Activated T-helper 1 cell treated with anti-CD3 and anti-CD28 coated beads, Interleukin-2, amount 50 U/mL, for 16 hours (primary cell): ENCODE measurements at regions not wholly inside any gene's neighbourhood (a gene's known extent, or its start where the extent isn't known, plus 50 kb on each side); places are given as distances from the start of the nearest gene placed in this dataset.

Experiments
- DNase-seq, 2 donors: peaks; one replicate each; pipeline ENCODE4 v3.0.0-alpha.2; 2020; ENCODE audit warnings: low read depth in 1 of 2, low spot score in 1 of 2

DNA sequence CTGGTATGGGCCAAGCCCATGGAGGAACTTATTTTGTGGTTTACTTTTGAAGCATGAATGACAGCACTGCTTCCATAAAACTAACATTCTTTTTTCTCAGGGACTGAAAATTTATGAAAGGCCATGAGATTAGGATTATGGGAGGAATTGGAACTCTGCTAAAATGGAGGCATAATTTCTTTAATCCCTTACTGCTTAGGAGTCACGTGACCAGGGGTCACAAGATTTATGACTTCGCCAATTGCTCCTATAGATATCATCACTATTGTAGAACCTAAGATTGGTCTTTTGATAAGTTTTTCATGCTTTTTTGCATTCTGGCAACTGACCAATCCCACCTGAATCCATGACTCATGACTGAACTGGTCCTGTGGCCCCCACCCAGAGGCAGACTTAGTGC is 495.7 kb upstream of the VRK2 start:
- DNase-seq, result no peak

GRCh38 chr2:57552885-57553284 is 493.7 kb upstream of the VRK2 start:
- DNase-seq, result no peak

DNA sequence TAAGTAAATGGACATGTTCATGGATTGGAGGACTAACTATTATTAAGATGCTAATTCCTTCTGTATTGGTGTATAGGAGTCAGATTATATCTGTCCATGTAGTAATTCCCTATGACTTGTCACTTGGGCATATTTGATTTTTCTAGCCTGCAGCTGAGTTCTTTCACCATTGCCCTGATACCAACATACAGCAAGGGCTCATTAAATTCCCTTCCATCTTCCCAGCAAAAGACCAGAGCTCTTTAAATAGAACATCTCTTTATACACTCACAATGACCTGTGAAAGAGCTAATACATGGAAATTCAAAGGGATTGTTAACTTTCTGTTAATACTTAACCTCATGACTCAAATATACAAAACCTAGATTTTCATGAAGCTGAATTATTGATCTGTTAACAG is 492.3 kb upstream of the VRK2 start:
- DNase-seq, result no peak

DNA sequence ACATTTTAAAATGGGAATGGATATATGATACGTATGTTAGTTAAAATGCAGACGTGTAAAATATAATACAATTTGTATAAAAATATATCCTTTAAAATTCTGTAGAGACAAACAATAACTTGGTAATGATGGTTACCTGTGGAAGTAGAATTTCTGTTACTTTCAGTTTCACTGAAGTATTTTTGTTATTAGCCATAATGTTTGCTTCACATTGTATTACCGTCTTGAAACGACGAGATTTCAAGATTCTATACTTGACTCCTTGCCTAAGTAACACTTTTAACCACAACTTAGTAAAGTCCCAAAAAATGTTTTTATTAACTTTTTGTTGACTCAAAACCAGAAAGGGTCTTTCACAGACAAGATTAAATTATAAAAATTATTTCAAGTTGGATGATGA is 488.3 kb upstream of the VRK2 start:
- no peak for DNase-seq

GRCh38 chr2:57562495-57562894 is 484.1 kb upstream of the VRK2 start:
- DNase-seq, result no peak

DNA sequence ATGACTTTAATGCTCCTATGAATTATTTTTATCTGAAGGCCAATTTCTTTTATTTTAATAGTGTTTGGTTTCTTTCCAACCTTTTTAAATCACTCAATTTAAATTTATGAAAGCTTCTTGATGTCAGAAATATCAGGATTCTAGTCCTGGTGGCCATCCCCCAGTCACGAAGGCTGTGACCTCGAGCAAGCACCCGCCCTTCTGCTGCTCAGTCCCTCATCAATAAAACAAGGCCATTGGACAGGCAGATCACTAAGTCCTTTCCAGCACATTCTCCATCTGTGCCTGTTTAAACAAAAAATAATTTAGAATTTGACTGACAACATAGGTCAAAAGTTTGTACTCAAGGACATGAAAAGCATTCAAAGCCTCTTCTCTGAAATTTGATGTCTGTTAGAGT is 483.6 kb upstream of the VRK2 start:
- no peak for DNase-seq

- DNase-seq, result no peak
Observed at GRCh38 chr2:57567245-57567644, 479.4 kb upstream of the VRK2 start.

GRCh38 chr2:57569396-57569795 is 477.2 kb upstream of the VRK2 start:
- DNase-seq, result no peak

DNA sequence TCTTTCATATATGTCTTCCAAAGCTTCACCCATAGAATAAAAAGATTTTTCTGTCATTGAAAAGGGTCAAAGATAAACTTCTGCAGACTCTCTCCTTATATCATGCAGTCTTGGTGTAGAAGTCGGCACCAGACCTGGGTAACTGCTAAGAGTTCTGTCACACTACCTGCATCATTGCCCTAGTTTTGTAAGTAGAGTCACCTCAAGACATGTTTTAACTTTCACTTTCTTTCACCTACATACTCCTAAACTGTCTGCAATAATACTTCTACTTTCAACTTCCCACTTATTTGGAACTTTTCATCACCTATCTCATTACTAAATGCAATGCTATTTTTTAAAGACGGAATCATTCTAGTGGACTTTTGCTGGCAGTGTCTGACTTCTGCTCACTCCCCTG is 475.6 kb upstream of the VRK2 start:
- no peak for DNase-seq

GRCh38 chr2:57575700-57576268 is 470.8 kb upstream of the VRK2 start:
- no peak for DNase-seq

GRCh38 chr2:57576983-57577382 is 469.6 kb upstream of the VRK2 start:
- DNase-seq, result no peak

- no peak for DNase-seq
Observed at GRCh38 chr2:57597940-57598339, 448.7 kb upstream of the VRK2 start.

GRCh38 chr2:57598551-57598950 is 448.1 kb upstream of the VRK2 start:
- no peak for DNase-seq

DNA sequence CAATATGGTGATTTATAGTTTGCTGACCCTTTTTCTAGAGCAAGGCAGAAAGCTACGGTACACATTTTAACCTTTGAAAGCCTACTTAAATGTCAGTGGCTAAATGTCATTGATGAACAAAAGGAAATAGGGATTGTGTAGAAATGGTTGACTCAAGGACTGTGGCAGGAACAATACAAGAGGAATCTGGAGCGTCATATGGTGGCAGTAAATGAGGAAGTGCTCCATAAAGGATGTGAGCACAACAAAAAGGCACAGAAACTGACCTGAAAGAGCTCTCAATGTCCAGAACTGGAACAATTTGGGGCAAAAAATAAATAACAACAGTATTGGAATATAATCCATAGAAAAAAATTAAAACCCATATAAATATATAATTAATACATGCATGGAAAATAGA is 443.9 kb upstream of the VRK2 start:
- DNase-seq, result no peak

DNA sequence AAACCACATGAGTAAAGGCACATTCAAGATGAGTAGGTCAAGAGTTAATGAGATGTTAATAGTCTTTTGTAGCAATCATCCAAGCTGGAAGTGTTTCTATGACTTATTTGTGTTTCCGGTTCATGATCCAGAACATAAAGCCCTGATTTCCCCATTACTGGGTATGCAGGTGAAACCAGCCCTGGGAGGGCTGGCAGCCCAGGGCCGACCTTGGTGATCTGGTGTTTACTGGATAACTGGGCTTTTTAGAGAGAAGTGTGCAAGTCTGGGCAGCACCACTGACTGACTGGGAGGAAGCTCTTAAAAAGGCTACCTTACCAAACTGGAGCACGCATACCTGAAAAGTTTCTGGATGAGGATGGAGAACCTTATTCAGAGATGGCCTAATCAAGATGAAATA is 431.6 kb upstream of the VRK2 start:
- no peak for DNase-seq

- no peak for DNase-seq
Observed at GRCh38 chr2:57615855-57616556, 430.6 kb upstream of the VRK2 start.

GRCh38 chr2:57617318-57617717 is 429.3 kb upstream of the VRK2 start:
- DNase-seq, result no peak

GRCh38 chr2:57621122-57621663 is 425.4 kb upstream of the VRK2 start:
- no peak for DNase-seq

DNA sequence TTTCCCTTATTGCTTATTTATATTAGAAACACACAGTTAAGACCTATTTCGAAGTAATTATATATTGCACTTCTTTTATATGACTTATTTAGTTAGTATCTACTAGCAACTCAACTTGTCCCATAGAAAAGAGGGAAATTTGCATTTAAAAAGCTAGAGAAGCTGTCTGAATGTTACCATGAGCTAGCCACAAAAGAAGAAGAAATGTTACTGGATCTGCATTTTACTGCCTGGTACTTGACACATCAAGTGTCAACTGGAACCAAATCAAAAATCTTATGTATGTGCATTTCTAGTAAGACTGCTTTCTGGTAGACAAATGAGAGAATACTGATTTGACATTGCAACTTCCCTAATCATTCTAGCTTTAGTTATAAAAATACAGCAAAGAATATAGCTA is 424.6 kb upstream of the VRK2 start:
- DNase-seq, result no peak

GRCh38 chr2:57656198-57656597 is 390.4 kb upstream of the VRK2 start:
- no peak for DNase-seq

DNA sequence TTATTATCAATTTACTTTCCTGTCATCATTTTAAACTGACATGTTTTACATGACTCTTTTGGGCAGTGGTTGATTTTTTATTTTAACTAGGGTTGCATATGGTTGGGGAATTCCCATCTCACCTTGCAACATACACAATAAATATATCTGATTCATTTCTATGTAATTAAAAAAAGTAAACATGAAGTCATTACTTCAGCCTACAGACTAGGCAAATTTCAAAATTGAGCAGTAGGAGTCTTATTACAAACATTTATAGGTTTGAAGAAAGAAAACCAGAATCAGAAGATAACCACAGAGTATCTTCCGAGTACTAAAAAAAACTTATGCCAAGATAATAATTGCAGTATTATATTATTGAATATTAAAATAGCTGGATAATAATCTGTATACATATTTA is 377.0 kb upstream of the VRK2 start:
- DNase-seq, result no peak

DNA sequence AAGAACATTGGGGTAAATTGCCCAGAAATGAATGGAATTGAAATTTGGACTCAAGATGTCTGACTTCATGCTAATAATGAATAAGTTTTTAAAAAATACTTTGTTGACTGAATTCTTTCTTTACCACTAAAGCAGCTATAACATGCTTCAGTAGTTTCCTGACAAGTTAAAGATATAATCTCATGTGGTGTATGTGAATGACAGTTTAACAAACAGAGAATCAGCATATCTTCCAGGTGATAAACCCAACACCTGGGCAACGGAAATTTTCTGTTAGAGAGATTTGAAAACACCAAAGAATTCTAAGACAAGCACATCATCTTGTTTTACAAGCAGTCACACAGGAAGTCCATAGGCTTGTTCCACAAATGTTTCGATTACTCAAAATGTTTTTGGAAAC is 372.6 kb upstream of the VRK2 start:
- no peak for DNase-seq

DNA sequence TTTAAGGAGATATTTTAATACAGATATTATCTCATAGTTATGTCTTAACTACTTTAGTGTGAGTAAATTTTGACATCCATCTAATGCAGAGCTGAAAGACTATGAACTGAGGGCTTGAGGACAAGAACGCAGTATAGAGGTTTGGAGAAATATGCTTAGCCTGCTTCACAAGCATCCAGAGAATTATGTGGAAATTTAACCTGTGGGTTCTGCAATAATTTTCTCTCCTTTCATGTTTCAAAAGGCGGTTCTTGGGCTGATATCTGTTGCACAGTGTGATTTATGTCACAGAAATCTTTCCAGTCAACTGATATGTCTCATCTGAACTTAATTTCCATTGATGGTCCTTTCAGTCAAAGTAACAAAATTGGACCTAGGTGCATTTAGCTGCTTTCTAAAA is 371.9 kb upstream of the VRK2 start:
- no peak for DNase-seq
